MM.1S (cell line): ENCODE measurements at regions not wholly inside any gene's neighbourhood (a gene's known extent, or its start where the extent isn't known, plus 50 kb on each side); places are given as distances from the start of the nearest gene placed in this dataset.

Source experiments
- DNase-seq: peaks from one replicate; pipeline ENCODE4 v3.0.0-alpha.2; 2015
- H2AFZ ChIP-seq: fragments of 300-600 bp; sonication (generic); 2 replicates; pipeline ENCODE4 v1.6.0; 2016; ENCODE audit warnings: antibody characterized with exemption, low read length
- H3F3A ChIP-seq: fragments of 300-600 bp; sonication (generic); 2 replicates; pipeline ENCODE4 v1.6.1; 2016; ENCODE audit warnings: mild to moderate bottlenecking, antibody characterized with exemption, low read length, moderate library complexity, mixed read lengths; ENCODE audit not compliant: insufficient read depth
- H3K27ac ChIP-seq: fragments of 300-600 bp; sonication (generic); 2 replicates; pipeline ENCODE4 v1.5.1; 2016; ENCODE audit warnings: mild to moderate bottlenecking, low read length
- H3K27me3 ChIP-seq: fragments of 300-600 bp; sonication (generic); replicated peaks from 2 replicates; pipeline ENCODE4 v1.6.0; 2016; ENCODE audit warnings: low read length; ENCODE audit not compliant: insufficient read depth
- H3K36me3 ChIP-seq: fragments of 300-600 bp; sonication (generic); replicated peaks from 2 replicates; pipeline ENCODE4 v1.6.1; 2016; ENCODE audit warnings: mild to moderate bottlenecking, low read length, mixed read lengths; ENCODE audit not compliant: insufficient read depth
- H3K4me1 ChIP-seq: fragments of 300-600 bp; sonication (generic); 2 replicates; pipeline ENCODE4 v1.6.1; 2016; ENCODE audit warnings: low read length, mixed read lengths
- H3K4me2 ChIP-seq: fragments of 300-600 bp; sonication (generic); 2 replicates; pipeline ENCODE4 v1.6.0; 2016; ENCODE audit warnings: low read depth, low read length
- H3K4me3 ChIP-seq: fragments of 300-600 bp; sonication (generic); 2 replicates; pipeline ENCODE4 v1.5.1; 2016; ENCODE audit warnings: low read length, mixed read lengths
- H3K79me2 ChIP-seq: fragments of 300-600 bp; sonication (generic); 2 replicates; pipeline ENCODE4 v1.6.1; 2016; ENCODE audit warnings: mixed run types, low read length, mixed read lengths
- H3K9ac ChIP-seq: fragments of 300-600 bp; sonication (generic); 2 replicates; pipeline ENCODE4 v1.6.1; 2016; ENCODE audit warnings: low read length, mixed read lengths
- H3K9me2 ChIP-seq: fragments of 300-600 bp; sonication (generic); replicated peaks from 2 replicates; pipeline ENCODE4 v1.6.1; 2016; ENCODE audit warnings: mild to moderate bottlenecking, low read length, mixed read lengths; ENCODE audit not compliant: insufficient read depth
- H3K9me3 ChIP-seq: fragments of 300-600 bp; sonication (generic); replicated peaks from 2 replicates; pipeline ENCODE4 v1.6.1; 2016; ENCODE audit warnings: mild to moderate bottlenecking, low read length, mixed read lengths; ENCODE audit not compliant: insufficient read depth
- H4K20me1 ChIP-seq: fragments of 300-600 bp; sonication (generic); 2 replicates; pipeline ENCODE4 v1.6.1; 2016; ENCODE audit warnings: mild to moderate bottlenecking, low read length, moderate library complexity, mixed read lengths; ENCODE audit not compliant: insufficient read depth
- CTCF ChIP-seq: fragments of 300-600 bp; sonication (generic); IDR thresholded peaks from 2 replicates; pipeline ENCODE4 v1.5.1; 2016; ENCODE audit warnings: antibody characterized with exemption, low read length, mixed read lengths
- EZH2 ChIP-seq: fragments of 300-600 bp; sonication (generic); optimal IDR thresholded peaks from 2 replicates; pipeline ENCODE3; 2017; ENCODE audit warnings: low read depth, mild to moderate bottlenecking, antibody characterized with exemption, low read length, mixed read lengths
- EZH2phosphoT487 ChIP-seq: fragments of 300-600 bp; sonication (generic); IDR thresholded peaks from 2 replicates; pipeline ENCODE4 v1.6.1; 2018; ENCODE audit warnings: antibody characterized with exemption, low read length

DNA sequence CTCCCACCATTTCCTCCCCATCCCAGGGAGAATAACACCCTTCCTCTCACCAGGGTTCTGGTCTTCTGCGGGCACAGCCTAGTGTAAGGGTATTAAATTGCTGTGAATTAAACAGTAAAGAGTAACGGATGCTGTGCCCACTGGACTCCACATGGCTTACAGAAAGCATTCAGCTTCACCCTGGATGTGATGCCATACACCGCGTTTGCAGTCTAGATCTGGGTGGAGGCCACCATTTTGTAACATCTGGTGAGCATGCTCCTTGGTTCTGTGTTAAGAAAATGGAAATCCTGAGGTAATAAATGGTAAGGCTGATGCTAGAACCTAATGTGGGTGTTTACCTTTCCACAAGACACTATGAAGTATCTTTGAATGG lies 331.8 kb upstream of the B3GAT1 start:
- Histone ChIP-seq H3K36me3 (no peaks in the 10 kb centered on the region), H3K79me2 (no peaks in the 10 kb centered on the region), H3K9me2 (no peaks in the 10 kb centered on the region), H3K27me3 (no peaks in the 10 kb centered on the region), H3K9ac (no peak overlapping the region), H3K4me3 (no peak overlapping the region), H4K20me1 (no peaks in the 10 kb centered on the region), H3K4me1 (no peaks in the 10 kb centered on the region), H3F3A (no peaks in the 10 kb centered on the region), H3K4me2 (no peak overlapping the region), H3K9me3 (no peaks in the 10 kb centered on the region), H3K27ac (no peak overlapping the region), H2AFZ (no peak overlapping the region)
- DNase-seq: no peak
- TF ChIP-seq CTCF: no peak
- TF ChIP-seq EZH2: no peak
- TF ChIP-seq EZH2phosphoT487: no peak

- Histone ChIP-seq H3K9me3 (no peaks in the 10 kb centered on the region), H3K9ac (no peak overlapping the region), H2AFZ (no peak overlapping the region), H3K27me3 (no peaks in the 10 kb centered on the region), H3K4me3 (no peak overlapping the region), H3K4me2 (no peak overlapping the region), H3K36me3 (no peaks in the 10 kb centered on the region), H4K20me1 (no peaks in the 10 kb centered on the region), H3K4me1 (no peaks in the 10 kb centered on the region), H3K27ac (no peak overlapping the region), H3F3A (no peaks in the 10 kb centered on the region), H3K79me2 (no peaks in the 10 kb centered on the region), H3K9me2 (no peaks in the 10 kb centered on the region)
- TF ChIP-seq EZH2phosphoT487 (no peak), CTCF (no peak), EZH2 (no peak)
- no peak for DNase-seq
Observed at GRCh38 chr11:134742956-134743819, 331.1 kb upstream of the B3GAT1 start.

GRCh38 chr11:134742224-134742612 lies 330.2 kb upstream of the B3GAT1 start:
- Histone ChIP-seq H3K4me2 (no peak overlapping the region), H3K9me3 (no peaks in the 10 kb centered on the region), H3K27ac (no peak overlapping the region), H3K27me3 (no peaks in the 10 kb centered on the region), H4K20me1 (no peaks in the 10 kb centered on the region), H3F3A (no peaks in the 10 kb centered on the region), H3K9me2 (no peaks in the 10 kb centered on the region), H3K4me1 (no peaks in the 10 kb centered on the region), H2AFZ (no peak overlapping the region), H3K9ac (no peak overlapping the region), H3K4me3 (no peak overlapping the region), H3K79me2 (no peaks in the 10 kb centered on the region), H3K36me3 (no peaks in the 10 kb centered on the region)
- DNase-seq: no peak
- TF ChIP-seq EZH2phosphoT487: no peak
- no peak for TF ChIP-seq CTCF
- no peak for TF ChIP-seq EZH2
